ENCODE measurements at regions not wholly inside any gene's neighbourhood (a gene's known extent, or its start where the extent isn't known, plus 50 kb on each side); places are given as distances from the start of the nearest gene placed in this dataset. TPM values are rescaled to one million over a fixed set of nuclear protein-coding genes. Genes with fewer than 3 reads are reported as not detected.

Small RNAs in the stretch of these regions (small RNA-seq; reads per million reads assigned to genes)
- gene RF00072 = not detected
